Caki2 (cell line): ENCODE measurements at regions not wholly inside any gene's neighbourhood (a gene's known extent, or its start where the extent isn't known, plus 50 kb on each side); places are given as distances from the start of the nearest gene placed in this dataset.
"Not testable (repeated sequence)": the region's sequence is repeated elsewhere in the genome, so short reads cannot be mapped to it uniquely, and the experiment has no call there.

Experiments
- DNase-seq: peaks from one replicate; pipeline ENCODE4 v3.0.0-alpha.2; 2015; ENCODE audit warnings: low read depth
- in situ Hi-C: cut with HindIII; loops from 2 replicates; pipeline ENCODE4 v1.10.0; 2016; ENCODE audit warnings: low sequenced_read_pairs, low pct_unique_long_range_greater_than_20kb, mixed read lengths

GRCh38 chr7:112986256-112987031 lies 100.2 kb downstream of the GPR85 start:
- DNase-seq, result no peak
- in situ Hi-C loops, result no loop called here

- in situ Hi-C loops, result no loop called here
- no peak for DNase-seq
Measured at GRCh38 chr7:112985377-112985987, 101.1 kb downstream of the GPR85 start.

- DNase-seq, result no peak
- in situ Hi-C loops, result no loop called here
Measured at GRCh38 chr7:112982441-112983063, 104.1 kb downstream of the GPR85 start.

- in situ Hi-C loops, result no loop called here
- DNase-seq, result no peak
Measured at GRCh38 chr7:112981966-112982365, 104.7 kb downstream of the GPR85 start.

- DNase-seq, in situ Hi-C loops: not testable (repeated sequence)
Measured at GRCh38 chr7:112979055-112979454, 107.6 kb downstream of the GPR85 start.

- in situ Hi-C loops, DNase-seq: not testable (repeated sequence)
Measured at GRCh38 chr7:112977244-112977955, 109.2 kb downstream of the GPR85 start.

GRCh38 chr7:112970771-112971170 lies 115.9 kb downstream of the GPR85 start:
- in situ Hi-C loops, result no loop called here
- DNase-seq, result no peak

GRCh38 chr7:112969946-112970345 lies 116.7 kb downstream of the GPR85 start:
- in situ Hi-C loops, result no loop called here

GRCh38 chr7:112965506-112965905 lies 121.1 kb downstream of the GPR85 start:
- in situ Hi-C loops, result no loop called here
- DNase-seq, result no peak

More at GRCh38 chr7:112969946-112970345, 116.7 kb downstream of the GPR85 start:
- DNase-seq, result no peak

GRCh38 chr7:112963634-112964033 lies 123.0 kb downstream of the GPR85 start:
- DNase-seq, result no peak
- in situ Hi-C loops, result no loop called here

GRCh38 chr7:112962815-112963214 lies 123.8 kb downstream of the GPR85 start:
- no peak for DNase-seq
- in situ Hi-C loops, result no loop called here

GRCh38 chr7:112959276-112959675 lies 127.4 kb downstream of the GPR85 start:
- no peak for DNase-seq
- in situ Hi-C loops, result no loop called here

- DNase-seq, result no peak
- in situ Hi-C loops, result no loop called here
Measured at GRCh38 chr7:112958775-112959174, 127.9 kb downstream of the GPR85 start.

GRCh38 chr7:112957901-112958300 lies 128.7 kb downstream of the GPR85 start:
- in situ Hi-C loops, result no loop called here
- no peak for DNase-seq

- peak; percentile 32 for DNase-seq
- in situ Hi-C loops, result not testable (repeated sequence)
Measured at GRCh38 chr7:112953031-112953430, 133.6 kb downstream of the GPR85 start.

GRCh38 chr7:112951070-112951469 lies 135.6 kb downstream of the GPR85 start:
- in situ Hi-C loops, result no loop called here
- DNase-seq, result no peak

- DNase-seq, in situ Hi-C loops: not testable (repeated sequence)
Measured at GRCh38 chr7:112949682-112950081, 136.9 kb downstream of the GPR85 start.

- DNase-seq, result peak; percentile 8
Measured at GRCh38 chr7:112946350-112946749, 140.3 kb downstream of the GPR85 start.

GRCh38 chr7:112945046-112945445 lies 141.6 kb downstream of the GPR85 start:
- no peak for DNase-seq
- in situ Hi-C loops, result no loop called here

More at GRCh38 chr7:112946350-112946749, 140.3 kb downstream of the GPR85 start:
- in situ Hi-C loops, result no loop called here
